Muscle layer of colon (tissue), 2 donors: ENCODE measurements at regions not wholly inside any gene's neighbourhood (a gene's known extent, or its start where the extent isn't known, plus 50 kb on each side); places are given as distances from the start of the nearest gene placed in this dataset.

Experiments
- H3K27ac ChIP-seq: one replicate; pipeline ENCODE4 v1.7.0; 2013; ENCODE audit warnings: low read depth, mild to moderate bottlenecking, low read length, moderate library complexity
- H3K27me3 ChIP-seq, 2 donors: one replicate each; pipeline ENCODE4 v1.7.0; 2013; ENCODE audit warnings: low read length in 2 of 2, mild to moderate bottlenecking in 2 of 2; ENCODE audit not compliant: insufficient read depth in 2 of 2, control insufficient read depth in 1 of 2
- H3K36me3 ChIP-seq: one replicate; pipeline ENCODE4 v1.7.0; 2013; ENCODE audit warnings: mild to moderate bottlenecking, low read length; ENCODE audit not compliant: insufficient read depth
- H3K4me1 ChIP-seq: one replicate; pipeline ENCODE4 v1.7.0; 2013; ENCODE audit warnings: mild to moderate bottlenecking, low read length; ENCODE audit not compliant: insufficient read depth
- H3K4me3 ChIP-seq, 2 donors: one replicate each; pipeline ENCODE4 v1.7.0; 2013; ENCODE audit warnings: low read length in 2 of 2, low read depth in 1 of 2, mild to moderate bottlenecking in 1 of 2, moderate library complexity in 1 of 2
- H3K9ac ChIP-seq: one replicate; pipeline ENCODE4 v1.7.0; 2013; ENCODE audit warnings: low read length
- H3K9me3 ChIP-seq: one replicate; pipeline ENCODE4 v1.7.0; 2013; ENCODE audit warnings: mild to moderate bottlenecking, low read length
- donor health status: abdominal sarcoma.
- donor health status: Adenocarcinoma of cecum.

- Histone ChIP-seq H3K9me3 (no peaks in the 10 kb centered on the region), H3K36me3 (no peaks in the 10 kb centered on the region), H3K27me3 (no peaks in the 10 kb centered on the region), H3K4me1 (no peaks in the 10 kb centered on the region), H3K9ac (no peak overlapping the region), H3K27ac (no peak overlapping the region), H3K4me3 (no peak overlapping the region)
Observed at GRCh38 chr15:96440978-96441377, 110.5 kb downstream of the NR2F2 start.

- Histone ChIP-seq H3K36me3 (no peaks in the 10 kb centered on the region), H3K4me3 (no peak overlapping the region), H3K27ac (no peak overlapping the region)
Observed at GRCh38 chr15:96442076-96442475, 111.6 kb downstream of the NR2F2 start.

GRCh38 chr15:96444865-96445264, 114.4 kb downstream of the NR2F2 start:
- H3K4me1 ChIP-seq = no peaks in the 10 kb centered on the region
- H3K9me3 ChIP-seq = no peaks in the 10 kb centered on the region
- H3K4me3 ChIP-seq = no peak overlapping the region
- no peak overlapping the region for H3K9ac ChIP-seq
- H3K27me3 ChIP-seq = no peaks in the 10 kb centered on the region
- no peak overlapping the region for H3K27ac ChIP-seq
- H3K36me3 ChIP-seq = no peaks in the 10 kb centered on the region

More at GRCh38 chr15:96442076-96442475, 111.6 kb downstream of the NR2F2 start:
- H3K9ac ChIP-seq = no peak overlapping the region
- H3K9me3 ChIP-seq = no peaks in the 10 kb centered on the region
- no peaks in the 10 kb centered on the region for H3K4me1 ChIP-seq
- H3K27me3 ChIP-seq = no peaks in the 10 kb centered on the region

- Histone ChIP-seq H3K9me3 (no peaks in the 10 kb centered on the region), H3K27ac (no peak overlapping the region), H3K27me3 (no peaks in the 10 kb centered on the region), H3K4me1 (no peaks in the 10 kb centered on the region), H3K4me3 (no peak overlapping the region), H3K9ac (no peak overlapping the region), H3K36me3 (no peaks in the 10 kb centered on the region)
Observed at GRCh38 chr15:96448923-96449322, 118.4 kb downstream of the NR2F2 start.

GRCh38 chr15:96457841-96458240, 127.3 kb downstream of the NR2F2 start:
- Histone ChIP-seq H3K4me3 (no peak overlapping the region), H3K9me3 (no peaks in the 10 kb centered on the region), H3K27ac (no peak overlapping the region), H3K4me1 (no peaks in the 10 kb centered on the region), H3K36me3 (no peaks in the 10 kb centered on the region), H3K27me3 (no peaks in the 10 kb centered on the region), H3K9ac (no peak overlapping the region)

GRCh38 chr15:96460106-96460505, 129.6 kb downstream of the NR2F2 start:
- H3K27ac ChIP-seq = no peak overlapping the region
- H3K9me3 ChIP-seq = no peaks in the 10 kb centered on the region
- no peaks in the 10 kb centered on the region for H3K27me3 ChIP-seq
- no peak overlapping the region for H3K9ac ChIP-seq
- no peaks in the 10 kb centered on the region for H3K4me1 ChIP-seq
- H3K4me3 ChIP-seq = no peak overlapping the region
- no peaks in the 10 kb centered on the region for H3K36me3 ChIP-seq

GRCh38 chr15:96462768-96463750, 132.6 kb downstream of the NR2F2 start:
- no peaks in the 10 kb centered on the region for H3K36me3 ChIP-seq
- no peak overlapping the region for H3K4me3 ChIP-seq

GRCh38 chr15:96466389-96466947, 136.0 kb downstream of the NR2F2 start:
- H3K27me3 ChIP-seq = no peaks in the 10 kb centered on the region

More at GRCh38 chr15:96462768-96463750, 132.6 kb downstream of the NR2F2 start:
- Histone ChIP-seq H3K4me1 (no peaks in the 10 kb centered on the region), H3K27ac (no peak overlapping the region), H3K9me3 (no peaks in the 10 kb centered on the region), H3K9ac (no peak overlapping the region), H3K27me3 (no peaks in the 10 kb centered on the region)

GRCh38 chr15:96468036-96468435, 137.5 kb downstream of the NR2F2 start:
- Histone ChIP-seq H3K4me1 (no peaks in the 10 kb centered on the region), H3K36me3 (no peaks in the 10 kb centered on the region), H3K27ac (no peak overlapping the region), H3K9me3 (no peaks in the 10 kb centered on the region), H3K4me3 (no peak overlapping the region), H3K9ac (no peak overlapping the region), H3K27me3 (no peaks in the 10 kb centered on the region)

More at GRCh38 chr15:96466389-96466947, 136.0 kb downstream of the NR2F2 start:
- no peaks in the 10 kb centered on the region for H3K4me1 ChIP-seq
- H3K9ac ChIP-seq = no peak overlapping the region
- no peak overlapping the region for H3K27ac ChIP-seq
- no peak overlapping the region for H3K4me3 ChIP-seq
- H3K9me3 ChIP-seq = no peaks in the 10 kb centered on the region
- no peaks in the 10 kb centered on the region for H3K36me3 ChIP-seq

- no peak overlapping the region for H3K4me3 ChIP-seq
Observed at GRCh38 chr15:96470681-96471310, 140.3 kb downstream of the NR2F2 start.

GRCh38 chr15:96472681-96473080, 142.2 kb downstream of the NR2F2 start:
- no peak overlapping the region for H3K9ac ChIP-seq
- H3K36me3 ChIP-seq = no peaks in the 10 kb centered on the region
- H3K4me3 ChIP-seq = no peak overlapping the region
- no peaks in the 10 kb centered on the region for H3K27me3 ChIP-seq
- H3K9me3 ChIP-seq = no peaks in the 10 kb centered on the region
- H3K4me1 ChIP-seq = no peaks in the 10 kb centered on the region
- H3K27ac ChIP-seq = no peak overlapping the region

More at GRCh38 chr15:96470681-96471310, 140.3 kb downstream of the NR2F2 start:
- Histone ChIP-seq H3K36me3 (no peaks in the 10 kb centered on the region), H3K27me3 (no peaks in the 10 kb centered on the region), H3K9ac (no peak overlapping the region), H3K9me3 (no peaks in the 10 kb centered on the region), H3K4me1 (no peaks in the 10 kb centered on the region), H3K27ac (no peak overlapping the region)
